K562 (cell line): ENCODE measurements at regions not wholly inside any gene's neighbourhood (a gene's known extent, or its start where the extent isn't known, plus 50 kb on each side); places are given as distances from the start of the nearest gene placed in this dataset.

Experiments used
- ATAC-seq: fragments of 200-7000 bp; cut with Tn5 transposase; 3 replicates; pipeline ENCODE4 v1.9.1; 2020; ENCODE audit warnings: moderate library complexity
- BruUV-seq: library from RNA; stranded (reverse); fragments of 400-500 nt; replicated peaks from 2 replicates; lab custom pipeline; 2021; lab: Mats Ljungman, UMichigan
- CTCF ChIA-PET: fragments of 300-600 bp; formaldehyde crosslinking; extraction: SDS; loops from one replicate; lab custom pipeline; 2021; ENCODE audit warnings: low intra/inter-chr PET ratio; lab: Yijun Ruan, JAX
- POLR2A ChIA-PET: fragments of 300-600, 350-650 bp; sonication (Branson Sonifier 250); formaldehyde crosslinking; extraction: SDS; loops from one replicate; lab custom pipeline; 2021; ENCODE audit warnings: antibody characterized with exemption, inconsistent platforms; lab: Yijun Ruan, JAX
- DNase-seq, 4 experiments: peaks; one replicate each; pipeline versions ENCODE4 v3.0.0 to v3.0.0-alpha.2; 2011 to 2018; ENCODE audit warnings: low spot score in 3 of 4, mixed read lengths in 3 of 4; ENCODE audit errors: extremely low read depth in 1 of 4
- FAIRE-seq: peaks from 2 replicates; lab custom pipeline; 2011; peaks lifted over from hg19 to GRCh38; lab: Jason Lieb, UNC
- H2AFZ ChIP-seq: 2 replicates; pipeline ENCODE4 v1.6.0; 2011; ENCODE audit warnings: low read depth, low read length, control low read depth, inconsistent platforms
- H3K27ac ChIP-seq: fragments of 200-600 bp; 3 replicates; pipeline ENCODE4 v1.8.0; 2011; ENCODE audit warnings: low read depth, mild to moderate bottlenecking, control low read depth, inconsistent platforms, low read length, moderate library complexity, mixed read lengths; ENCODE audit errors: extremely low read depth
- H3K27me3 ChIP-seq, 2 experiments: fragments of 300-600 bp in 1 of 2; 2 replicates in 1 of 2; 3 replicates in 1 of 2; pipeline versions ENCODE4 v1.6.0 to v1.8.0; 2011; ENCODE audit warnings: inconsistent platforms in 2 of 2, low read length in 2 of 2, mild to moderate bottlenecking in 1 of 2, mixed read lengths in 1 of 2, moderate library complexity in 1 of 2; ENCODE audit not compliant: control insufficient read depth in 2 of 2, insufficient read depth in 2 of 2
- H3K36me3 ChIP-seq: fragments of 300-600 bp; 3 replicates; pipeline ENCODE4 v1.8.0; 2011; ENCODE audit warnings: mild to moderate bottlenecking, low read length, inconsistent platforms; ENCODE audit not compliant: control insufficient read depth, insufficient read depth
- H3K4me1 ChIP-seq, 2 experiments: fragments of 200-600 bp in 1 of 2; replicated peaks in 1 of 2; 2 replicates in 1 of 2; 3 replicates in 1 of 2; pipeline versions ENCODE4 v1.5.1 to v1.8.0; 2011; ENCODE audit warnings: inconsistent platforms in 2 of 2, low read length in 2 of 2, mild to moderate bottlenecking in 1 of 2, mixed read lengths in 1 of 2, moderate library complexity in 1 of 2; ENCODE audit not compliant: control insufficient read depth in 2 of 2, insufficient read depth in 2 of 2
- H3K4me2 ChIP-seq: 2 replicates; pipeline ENCODE4 v1.6.1; 2011; ENCODE audit warnings: low read length, control low read depth, inconsistent platforms, mixed read lengths; ENCODE audit not compliant: insufficient read depth
- H3K4me3 ChIP-seq: fragments of 200-600 bp; sonication (generic), shearing (Covaris generic); 2 replicates; pipeline ENCODE4 v1.5.1; 2016; ENCODE audit warnings: control low read depth, inconsistent platforms
- H3K79me2 ChIP-seq: fragments of 200-600 bp; 3 replicates; pipeline ENCODE4 v1.8.0; 2011; ENCODE audit warnings: low read length, inconsistent platforms; ENCODE audit not compliant: control insufficient read depth, insufficient read depth
- H3K9ac ChIP-seq, 2 experiments: 2 replicates each; pipeline versions ENCODE4 v1.6.0 to v1.6.1; 2011; ENCODE audit warnings: low read depth in 2 of 2, low read length in 2 of 2, control low read depth in 1 of 2, inconsistent platforms in 1 of 2, mild to moderate bottlenecking in 1 of 2, mixed read lengths in 1 of 2; ENCODE audit not compliant: insufficient read depth in 1 of 2
- H3K9me1 ChIP-seq: one replicate; pipeline ENCODE4 v1.6.0; 2011; ENCODE audit warnings: inconsistent platforms, mild to moderate bottlenecking, low read length, moderate library complexity; ENCODE audit not compliant: control insufficient read depth, insufficient read depth
- H3K9me3 ChIP-seq: replicated peaks from 2 replicates; pipeline ENCODE4 v1.5.1; 2011; ENCODE audit warnings: low read depth, low read length, inconsistent platforms; ENCODE audit not compliant: control insufficient read depth, insufficient read depth
- H4K20me1 ChIP-seq: replicated peaks from 2 replicates; pipeline ENCODE4 v1.6.1; 2011; ENCODE audit warnings: low read length, inconsistent platforms, mixed read lengths; ENCODE audit not compliant: control insufficient read depth, insufficient read depth
- CCNT2 ChIP-seq: IDR thresholded peaks from 2 replicates; pipeline ENCODE4 v1.6.1; 2011; ENCODE audit warnings: borderline replicate concordance, low read depth, mild to moderate bottlenecking, moderate library complexity, mixed read lengths, low read length; ENCODE audit not compliant: insufficient read length; ENCODE audit errors: extremely low read depth
- CREBBP ChIP-seq: IDR thresholded peaks from one replicate; pipeline ENCODE4 v1.6.1; 2012; ENCODE audit warnings: low read depth, mild to moderate bottlenecking, control low read depth, inconsistent platforms, low read length
- ESRRA ChIP-seq: fragments of 450-650 bp; IDR thresholded peaks from 2 replicates; pipeline ENCODE4 v1.6.1; 2014; ENCODE audit warnings: low read depth, mild to moderate bottlenecking, moderate library complexity, borderline replicate concordance
- HDAC8 ChIP-seq: fragments of 450-650 bp; IDR thresholded peaks from 2 replicates; pipeline ENCODE4 v1.6.1; 2016; ENCODE audit warnings: mild to moderate bottlenecking, missing genetic modification characterization, moderate library complexity, missing compliant biosample characterization
- HNRNPUL1 ChIP-seq: fragments of 200-400 bp; formaldehyde crosslinking; IDR thresholded peaks from 2 replicates; pipeline ENCODE4 v1.6.1; 2017; ENCODE audit warnings: low read length
- KDM2B ChIP-seq: fragments of 250-450 bp; sonication (Bioruptor Pico); IDR thresholded peaks from 2 replicates; pipeline ENCODE4 v1.8.0; 2021; ENCODE audit warnings: mild to moderate bottlenecking, moderate library complexity
- MEIS2 ChIP-seq: fragments of 450-650 bp; IDR thresholded peaks from 2 replicates; pipeline ENCODE4 v1.6.1; 2014; ENCODE audit warnings: mild to moderate bottlenecking; ENCODE audit not compliant: partially characterized antibody
- MYBL2 ChIP-seq, 2 experiments: fragments of 450-650 bp in 1 of 2; sonication (generic) in 1 of 2; formaldehyde crosslinking in 1 of 2; IDR thresholded peaks; 2 replicates each; pipeline versions ENCODE4 v1.6.1 to v1.8.1; 2017 to 2022; ENCODE audit warnings: borderline replicate concordance in 1 of 2, inconsistent platforms in 1 of 2, low read depth in 1 of 2, mild to moderate bottlenecking in 1 of 2, missing genetic modification reagents in 1 of 2, moderate library complexity in 1 of 2
- NRF1 ChIP-seq, 2 experiments: fragments of 450-650 bp; IDR thresholded peaks in 1 of 2; conservative IDR thresholded peaks in 1 of 2; 2 replicates each; pipeline ENCODE4 v1.6.1; 2014; ENCODE audit warnings: mild to moderate bottlenecking in 2 of 2
- PRPF4 ChIP-seq: fragments of 200-400 bp; formaldehyde crosslinking; IDR thresholded peaks from one replicate; pipeline ENCODE4 v1.6.1; 2017; ENCODE audit warnings: low read length, low read depth, mild to moderate bottlenecking; ENCODE audit not compliant: insufficient read depth, poor library complexity, severe bottlenecking
- RAD21 ChIP-seq, 2 experiments: fragments of 250-450 bp in 1 of 2; fragments of 450-650 bp in 1 of 2; sonication (Bioruptor Pico) in 1 of 2; formaldehyde crosslinking in 1 of 2; IDR thresholded peaks in 1 of 2; conservative IDR thresholded peaks in 1 of 2; 2 replicates each; pipeline versions ENCODE4 v1.4.0 to v1.8.0; 2020 to 2022; ENCODE audit warnings: mild to moderate bottlenecking in 2 of 2, moderate library complexity in 1 of 2
- SETDB1 ChIP-seq: IDR thresholded peaks from one replicate; pipeline ENCODE4 v1.6.1; 2012; ENCODE audit warnings: low read length, control low read depth, inconsistent platforms
- SIRT6 ChIP-seq: IDR thresholded peaks from one replicate; pipeline ENCODE4 v1.6.1; 2012; ENCODE audit warnings: low read depth, mild to moderate bottlenecking, control low read depth, inconsistent platforms, low read length, moderate library complexity
- SNIP1 ChIP-seq: fragments of 450-650 bp; IDR thresholded peaks from 2 replicates; pipeline ENCODE4 v1.7.1; 2017; ENCODE audit warnings: low read depth, mild to moderate bottlenecking
- SUPT5H ChIP-seq: fragments of 450-650 bp; IDR thresholded peaks from 2 replicates; pipeline ENCODE4 v1.6.1; 2016
- TFE3 ChIP-seq: fragments of 450-650 bp; formaldehyde crosslinking; IDR thresholded peaks from 2 replicates; pipeline ENCODE4 v1.4.0; 2020; ENCODE audit warnings: mild to moderate bottlenecking, mixed read lengths
- U2AF2 ChIP-seq: fragments of 200-400 bp; formaldehyde crosslinking; optimal IDR thresholded peaks from 2 replicates; pipeline ENCODE3; 2017; ENCODE audit warnings: low read depth, mild to moderate bottlenecking, low read length
- ZNF174 ChIP-seq: fragments of 250-450 bp; sonication (Bioruptor Pico); IDR thresholded peaks from 2 replicates; pipeline ENCODE4 v1.4.0; 2020; ENCODE audit warnings: mild to moderate bottlenecking
- ZNF655 ChIP-seq: fragments of 250-450 bp; sonication (Bioruptor Pico); IDR thresholded peaks from 2 replicates; pipeline ENCODE4 v1.5.0; 2021
- WGBS: fragments of 100-300 bp; shearing (Covaris generic); methylation state at CpG from one replicate; pipeline ENCODE4 v1.1.6; 2016; ENCODE audit warnings: low coverage, mixed read lengths; ENCODE audit not compliant: insufficient coverage; ENCODE audit errors: missing lambda C conversion rate; 5-methylcytosine and 5-hydroxymethylcytosine counted together
- in situ Hi-C: fragments of 300-500 bp; cut with MboI; formaldehyde crosslinking; loops from 4 replicates; pipeline ENCODE4 v1.15.0; 2018; ENCODE audit warnings: inconsistent platforms, mixed read lengths
- intact Hi-C: fragments of 100-400 bp; cut with micrococcal nuclease; formaldehyde crosslinking; loops from 2 replicates; pipeline ENCODE4 v1.14.2; 2022

- ATAC-seq, result no peak
- H2AFZ ChIP-seq, result no peak overlapping the region
- CTCF ChIA-PET, result no interaction called here
- H3K9me3 ChIP-seq, result no peaks in the 10 kb centered on the region
- BruUV-seq, result no TSS peak
- WGBS, result 0% methylated on average over 1 of the region's 1 CpG
- POLR2A ChIA-PET, result no interaction called here
- no peaks in the 10 kb centered on the region for H3K79me2 ChIP-seq
- no peaks in the 10 kb centered on the region for H3K36me3 ChIP-seq
- no peak overlapping the region for H3K9ac ChIP-seq
- no peak overlapping the region for H3K4me3 ChIP-seq
- no peak overlapping the region for H3K27ac ChIP-seq
- H3K4me2 ChIP-seq, result no peak overlapping the region
- intact Hi-C loops, result no loop called here
- H3K9me1 ChIP-seq, result no peaks in the 10 kb centered on the region
- TF ChIP-seq HNRNPUL1 (no peak), CREBBP (no peak), SETDB1 (no peak), ESRRA (no peak), MEIS2 (no peak), NRF1 (conservative IDR thresholded peaks at IDR 0.05 in 1 of 2, IDR thresholded peaks at IDR 0.05 in 1 of 2) (no peak), TFE3 (CRISPR knock-in tag) (no peak), MYBL2 (IDR thresholded peaks at IDR 0.05; ENCODE audit: low read depth) (no peak), MYBL2 (CRISPR knock-in tag; IDR thresholded peaks at IDR 0.05; ENCODE audit: borderline replicate concordance) (no peak), ZNF655 (CRISPR knock-in tag) (no peak), U2AF2 (no peak), SNIP1 (no peak), CCNT2 (no peak), RAD21 (CRISPR knock-in tag; conservative IDR thresholded peaks at IDR 0.05 in 1 of 2, IDR thresholded peaks at IDR 0.05 in 1 of 2) (no peak), KDM2B (CRISPR knock-in tag) (no peak), HDAC8 (tag) (no peak), PRPF4 (no peak), SUPT5H (no peak), SIRT6 (no peak), ZNF174 (no peak)
- TF ChIP-seq, all 486 proteins: peak for 0
- in situ Hi-C loops, result no loop called here
- Histone ChIP-seq H3K27me3 (no peaks in the 10 kb centered on the region), H4K20me1 (no peaks in the 10 kb centered on the region), H3K4me1 (no peaks in the 10 kb centered on the region)
- FAIRE-seq (no peak), DNase-seq (no peak)
These were observed 547.8 kb downstream of the TENT5A start for GRCh38 chr6:81204731-81205130.
